ENCODE measurements at regions not wholly inside any gene's neighbourhood (a gene's known extent, or its start where the extent isn't known, plus 50 kb on each side); places are given as distances from the start of the nearest gene placed in this dataset.

DNA sequence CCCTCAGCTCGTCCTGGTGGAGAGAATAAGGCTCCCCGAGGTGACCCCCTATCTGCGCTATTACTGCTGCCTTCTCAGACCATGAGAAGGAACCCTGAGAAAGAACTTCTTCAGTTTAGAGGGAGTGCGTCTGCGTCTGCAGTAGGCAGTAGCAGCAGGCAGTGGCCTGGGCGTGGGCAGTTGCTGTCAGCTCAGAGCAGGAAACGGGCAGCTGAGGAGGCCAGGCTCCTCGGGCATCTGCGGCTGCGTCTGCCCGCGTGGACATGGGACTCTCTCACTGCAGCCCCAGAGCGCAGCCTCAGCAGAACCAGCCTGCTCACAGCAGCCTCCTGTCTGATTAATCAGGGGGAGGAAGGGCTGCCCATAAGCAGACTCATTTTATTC, 49.8 kb upstream of the FCN1 start:
- TF ChIP-seq, protein P1, sequence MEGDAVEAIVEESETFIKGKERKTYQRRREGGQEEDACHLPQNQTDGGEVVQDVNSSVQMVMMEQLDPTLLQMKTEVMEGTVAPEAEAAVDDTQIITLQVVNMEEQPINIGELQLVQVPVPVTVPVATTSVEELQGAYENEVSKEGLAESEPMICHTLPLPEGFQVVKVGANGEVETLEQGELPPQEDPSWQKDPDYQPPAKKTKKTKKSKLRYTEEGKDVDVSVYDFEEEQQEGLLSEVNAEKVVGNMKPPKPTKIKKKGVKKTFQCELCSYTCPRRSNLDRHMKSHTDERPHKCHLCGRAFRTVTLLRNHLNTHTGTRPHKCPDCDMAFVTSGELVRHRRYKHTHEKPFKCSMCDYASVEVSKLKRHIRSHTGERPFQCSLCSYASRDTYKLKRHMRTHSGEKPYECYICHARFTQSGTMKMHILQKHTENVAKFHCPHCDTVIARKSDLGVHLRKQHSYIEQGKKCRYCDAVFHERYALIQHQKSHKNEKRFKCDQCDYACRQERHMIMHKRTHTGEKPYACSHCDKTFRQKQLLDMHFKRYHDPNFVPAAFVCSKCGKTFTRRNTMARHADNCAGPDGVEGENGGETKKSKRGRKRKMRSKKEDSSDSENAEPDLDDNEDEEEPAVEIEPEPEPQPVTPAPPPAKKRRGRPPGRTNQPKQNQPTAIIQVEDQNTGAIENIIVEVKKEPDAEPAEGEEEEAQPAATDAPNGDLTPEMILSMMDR (conservative IDR thresholded peaks at IDR 0.05) = no peak
- TF ChIP-seq EZH2 (IDR thresholded peaks at IDR 0.05; ENCODE audit: low read depth) = no peak

All from PC-9 (cell line).